AG04450 (cell line): ENCODE measurements at regions not wholly inside any gene's neighbourhood (a gene's known extent, or its start where the extent isn't known, plus 50 kb on each side); places are given as distances from the start of the nearest gene placed in this dataset.

ENCODE experiments used
- CTCF ChIA-PET: fragments of 300-600, 350-600 bp; formaldehyde crosslinking; extraction: SDS; loops from one replicate; lab custom pipeline; 2022; ENCODE audit warnings: antibody characterized with exemption, inconsistent platforms; lab: Charles Lee
- POLR2A ChIA-PET: fragments of 350-600 bp; formaldehyde crosslinking; extraction: SDS; loops from one replicate; lab custom pipeline; 2021; ENCODE audit warnings: antibody characterized with exemption, inconsistent platforms; lab: Yijun Ruan, JAX
- DNase-seq: peaks from one replicate; pipeline ENCODE4 v3.0.0-alpha.2; 2011; ENCODE audit warnings: low read depth, low spot score
- H3K27ac ChIP-seq: one replicate; pipeline ENCODE4 v1.5.1; 2012; ENCODE audit warnings: low read depth, low read length, control low read depth
- H3K27me3 ChIP-seq: one replicate; pipeline ENCODE4 v1.6.0; 2012; ENCODE audit warnings: low read length; ENCODE audit not compliant: control insufficient read depth, insufficient read depth
- H3K4me3 ChIP-seq: 2 replicates; pipeline ENCODE4 v1.5.1; 2011; ENCODE audit warnings: mild to moderate bottlenecking, low read depth, low read length, control low read depth
- H3K9me3 ChIP-seq: 2 replicates; pipeline ENCODE4 v1.5.1; 2012; ENCODE audit warnings: low read length; ENCODE audit not compliant: control insufficient read depth, insufficient read depth
- CTCF ChIP-seq: IDR thresholded peaks from 2 replicates; pipeline ENCODE4 v1.5.1; 2011; ENCODE audit warnings: low read depth, low read length, control low read depth, inconsistent platforms

GRCh38 chr2:224146356-224147160 is 107.5 kb upstream of the SERPINE2 start:
- no peak for DNase-seq
- no peaks in the 10 kb centered on the region for H3K27me3 ChIP-seq
- ChIA-PET POLR2A (interaction anchor here (0.6 kb wide), 1 partner anchor 11 kb away, joined by 4 read pairs; no protein-coding TSS in a partner anchor), CTCF (interaction anchor here (1.0 to 1.3 kb wide), 2 partner anchors 138 to 153 kb away, joined by 3 read pairs; no protein-coding TSS in a partner anchor)
- H3K27ac ChIP-seq, result peak overlapping the region; percentile 35
- TF ChIP-seq CTCF, result no peak
- no peaks in the 10 kb centered on the region for H3K9me3 ChIP-seq
- no peak overlapping the region for H3K4me3 ChIP-seq

GRCh38 chr2:224145751-224146355 is 106.8 kb upstream of the SERPINE2 start:
- POLR2A ChIA-PET, result interaction anchor here (0.6 kb wide), 1 partner anchor 11 kb away, joined by 4 read pairs; no protein-coding TSS in a partner anchor
- DNase-seq, result no peak
- H3K4me3 ChIP-seq, result no peak overlapping the region
- no peak for TF ChIP-seq CTCF
- no peaks in the 10 kb centered on the region for H3K9me3 ChIP-seq
- H3K27ac ChIP-seq, result peak overlapping the region; percentile 35
- no peaks in the 10 kb centered on the region for H3K27me3 ChIP-seq
- CTCF ChIA-PET, result interaction anchor here (1.0 to 1.3 kb wide), 2 partner anchors 139 to 153 kb away, joined by 3 read pairs; no protein-coding TSS in a partner anchor

- Histone ChIP-seq H3K4me3 (no peak overlapping the region), H3K27ac (no peak overlapping the region), H3K27me3 (no peaks in the 10 kb centered on the region), H3K9me3 (no peaks in the 10 kb centered on the region)
- DNase-seq, result no peak
- TF ChIP-seq CTCF, result no peak
- ChIA-PET POLR2A (no interaction called here), CTCF (interaction anchor here (2.9 kb wide), 1 partner anchor 150 kb away, joined by 6 read pairs; no protein-coding TSS in a partner anchor)
Measured at GRCh38 chr2:224143526-224143925, 104.4 kb upstream of the SERPINE2 start.

GRCh38 chr2:224142397-224143312 is 103.6 kb upstream of the SERPINE2 start:
- ChIA-PET POLR2A (interaction anchor here (1.1 kb wide), 1 partner anchor 56 kb away, joined by 4 read pairs; no protein-coding TSS in a partner anchor), CTCF (interaction anchor here (1.0 to 2.9 kb wide), 2 partner anchors 149 to 172 kb away, joined by 5 to 6 read pairs; no protein-coding TSS in a partner anchor)
- Histone ChIP-seq H3K27me3 (no peaks in the 10 kb centered on the region), H3K4me3 (no peak overlapping the region), H3K9me3 (no peaks in the 10 kb centered on the region), H3K27ac (no peak overlapping the region)
- DNase-seq, result no peak
- no peak for TF ChIP-seq CTCF
